ENCODE measurements at regions not wholly inside any gene's neighbourhood (a gene's known extent, or its start where the extent isn't known, plus 50 kb on each side); places are given as distances from the start of the nearest gene placed in this dataset.

GRCh38 chr10:28467615-28468014 lies 65.3 kb upstream of the WAC start:
- no peak for TF ChIP-seq CTCF (IDR thresholded peaks at IDR 0.05; ENCODE audit: low read depth, low read length, missing control alignments)
- no peak for DNase-seq (ENCODE audit: extremely low read depth, low read depth)
- H3K4me3 ChIP-seq (replicated peaks; ENCODE audit: low read depth, low read length) = no peak overlapping the region

DNA sequence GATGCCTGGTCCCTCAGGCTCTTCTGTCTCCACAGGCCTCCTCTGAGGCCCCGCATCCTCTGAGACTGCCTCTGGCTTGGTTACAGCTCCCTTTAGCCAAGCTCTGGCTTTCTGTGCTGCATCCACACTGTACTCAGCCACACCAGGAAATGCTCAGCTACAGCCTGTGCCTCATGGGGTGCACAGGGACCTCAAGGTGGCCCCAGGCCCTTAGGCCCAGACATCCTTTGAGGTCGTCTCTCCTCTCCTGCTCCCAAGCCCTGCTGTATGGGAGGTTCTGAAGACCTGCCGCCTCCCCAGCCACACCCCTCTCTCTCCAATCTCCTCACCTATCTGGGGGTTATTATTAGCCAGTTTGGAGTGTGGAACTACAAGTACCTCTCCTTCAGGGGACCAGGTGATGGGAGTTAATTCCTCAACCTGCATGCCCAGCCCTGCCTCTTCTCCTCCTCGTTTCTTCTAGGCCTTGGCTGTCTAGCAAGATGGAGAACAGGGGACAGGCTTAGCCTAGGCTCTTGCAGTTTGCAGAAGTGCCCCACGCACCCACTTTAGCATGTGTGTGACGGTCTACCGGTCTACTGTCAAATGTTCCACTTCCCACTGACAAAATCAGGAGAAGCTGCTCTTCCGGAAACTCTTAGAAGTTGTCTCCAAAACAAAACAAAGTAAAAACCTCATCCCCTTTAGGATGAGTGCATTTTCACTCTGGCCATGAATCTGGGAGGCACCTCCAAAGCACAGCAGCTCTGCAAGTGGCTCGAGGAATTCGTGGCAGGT lies 64.0 kb upstream of the WAC start:
- TF ChIP-seq CTCF (IDR thresholded peaks at IDR 0.05; ENCODE audit: low read depth, low read length, missing control alignments) = no peak
- DNase-seq (ENCODE audit: extremely low read depth, low read depth) = no peak
- no peak overlapping the region for H3K4me3 ChIP-seq (replicated peaks; ENCODE audit: low read depth, low read length)

DNA sequence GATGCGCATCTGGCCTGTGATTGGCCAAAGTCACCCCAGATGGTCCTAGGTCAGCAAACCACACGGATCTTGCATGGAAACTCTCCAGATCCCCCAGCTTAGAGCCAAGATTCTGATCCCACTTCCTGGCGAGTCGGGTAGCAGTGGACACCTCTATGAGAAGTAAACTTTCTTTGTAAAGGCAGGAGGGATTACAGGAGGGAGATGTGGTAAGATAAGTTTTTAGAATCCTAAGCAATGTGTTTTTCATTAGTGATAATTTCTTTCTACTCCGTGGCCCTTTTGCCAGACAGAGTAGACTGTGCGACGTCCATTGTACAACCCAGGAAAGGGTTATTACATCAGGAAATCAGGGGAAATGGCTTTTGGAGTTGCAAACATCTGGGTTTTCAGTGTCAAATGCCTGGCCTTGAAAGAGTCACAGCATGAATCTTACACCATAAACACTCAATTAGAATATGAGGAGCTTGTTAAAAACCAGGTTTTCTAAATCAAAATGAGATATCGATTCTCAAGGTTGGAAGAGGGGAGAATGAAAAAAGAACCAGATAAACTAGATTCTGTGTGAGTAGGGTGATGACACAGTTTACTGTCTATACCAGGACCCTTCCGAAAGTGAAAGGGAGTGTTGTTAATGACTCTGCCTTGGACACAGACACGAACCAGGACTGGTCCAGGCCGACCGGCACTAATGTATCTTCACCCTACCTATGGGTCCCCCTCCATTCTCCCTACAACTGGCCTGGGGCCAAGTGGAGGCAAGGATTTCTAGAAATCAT lies 61.9 kb upstream of the WAC start:
- no peak for TF ChIP-seq CTCF (IDR thresholded peaks at IDR 0.05; ENCODE audit: low read depth, low read length, missing control alignments)
- peak; percentile 26 for DNase-seq (ENCODE audit: extremely low read depth, low read depth)
- no peak overlapping the region for H3K4me3 ChIP-seq (replicated peaks; ENCODE audit: low read depth, low read length)

- DNase-seq (ENCODE audit: extremely low read depth, low read depth) = no peak
- H3K4me3 ChIP-seq (replicated peaks; ENCODE audit: low read depth, low read length) = no peak overlapping the region
- TF ChIP-seq CTCF (IDR thresholded peaks at IDR 0.05; ENCODE audit: low read depth, low read length, missing control alignments) = no peak
Observed at GRCh38 chr10:28471652-28472050, 61.3 kb upstream of the WAC start.

- no peak for TF ChIP-seq CTCF (IDR thresholded peaks at IDR 0.05; ENCODE audit: low read depth, low read length, missing control alignments)
- DNase-seq (ENCODE audit: extremely low read depth, low read depth) = no peak
- H3K4me3 ChIP-seq (replicated peaks; ENCODE audit: low read depth, low read length) = no peak overlapping the region
Observed at GRCh38 chr10:28478646-28479045, 54.3 kb upstream of the WAC start.

DNA sequence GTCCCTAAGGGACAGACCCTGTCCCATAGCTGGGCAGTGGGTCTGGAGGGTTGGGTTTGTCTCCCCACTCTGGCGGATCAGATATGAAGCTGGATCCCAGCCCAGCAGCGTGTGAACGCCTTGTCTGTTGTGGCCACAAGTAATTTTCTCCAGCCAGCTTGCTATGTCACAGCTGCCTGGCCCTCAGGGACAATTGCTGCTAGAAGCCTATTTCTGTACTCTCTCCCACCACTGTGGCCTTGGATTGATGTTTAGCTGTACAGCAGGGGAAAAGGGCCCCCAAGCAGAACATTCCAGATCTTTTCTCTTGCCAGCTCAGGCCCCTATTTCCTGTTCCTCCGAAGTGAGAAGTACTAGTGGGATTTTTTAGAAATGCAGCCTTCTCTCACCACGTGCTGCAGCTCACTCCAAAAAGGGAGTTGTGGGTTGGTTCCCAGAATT lies 53.5 kb upstream of the WAC start:
- H3K4me3 ChIP-seq (replicated peaks; ENCODE audit: low read depth, low read length) = no peak overlapping the region
- no peak for TF ChIP-seq CTCF (IDR thresholded peaks at IDR 0.05; ENCODE audit: low read depth, low read length, missing control alignments)
- DNase-seq (ENCODE audit: extremely low read depth, low read depth) = no peak
